ENCODE measurements at regions not wholly inside any gene's neighbourhood (a gene's known extent, or its start where the extent isn't known, plus 50 kb on each side); places are given as distances from the start of the nearest gene placed in this dataset.

GRCh38 chr10:37704566-37704965, 152.8 kb downstream of the ZNF248 start:
- no peak for TF ChIP-seq CTCF (IDR thresholded peaks at IDR 0.05; ENCODE audit: low read depth, low read length, missing input control)
- TF ChIP-seq MAX (IDR thresholded peaks at IDR 0.05) = no peak
- TF ChIP-seq SP1 (IDR thresholded peaks at IDR 0.05) = no peak
- TF ChIP-seq YY1 (IDR thresholded peaks at IDR 0.05) = no peak
- TF ChIP-seq JUND (IDR thresholded peaks at IDR 0.05) = no peak
- TF ChIP-seq GABPA (IDR thresholded peaks at IDR 0.05 in 1 of 2, conservative IDR thresholded peaks at IDR 0.05 in 1 of 2) = no peak
- TF ChIP-seq FOXA2 (IDR thresholded peaks at IDR 0.05) = no peak
- TF ChIP-seq RAD21 (IDR thresholded peaks at IDR 0.05) = no peak
- no peak for TF ChIP-seq EGR1 (IDR thresholded peaks at IDR 0.05; ENCODE audit: low read depth in 2 of 2)
- no peak for TF ChIP-seq TAF1 (conservative IDR thresholded peaks at IDR 0.05)
- TF ChIP-seq ATF3 (IDR thresholded peaks at IDR 0.05) = no peak
- no peak for TF ChIP-seq ZBTB33 (IDR thresholded peaks at IDR 0.05)
- no peak for TF ChIP-seq REST (IDR thresholded peaks at IDR 0.05)

Measured in liver (tissue), 3 donors.